HUES48 (cell line): ENCODE measurements at regions not wholly inside any gene's neighbourhood (a gene's known extent, or its start where the extent isn't known, plus 50 kb on each side); places are given as distances from the start of the nearest gene placed in this dataset.

Experiments
- H3K27ac ChIP-seq: one replicate; pipeline ENCODE4 v1.7.0; 2013; ENCODE audit warnings: low read depth, low read length, inconsistent platforms
- H3K27me3 ChIP-seq: 2 replicates; pipeline ENCODE4 v1.6.1; 2013; ENCODE audit warnings: mild to moderate bottlenecking, low read length; ENCODE audit not compliant: control insufficient read depth, insufficient read depth
- H3K36me3 ChIP-seq: 2 replicates; pipeline ENCODE4 v1.6.1; 2013; ENCODE audit warnings: low read length; ENCODE audit not compliant: control insufficient read depth, insufficient read depth
- H3K4me1 ChIP-seq: 2 replicates; pipeline ENCODE4 v1.6.1; 2013; ENCODE audit warnings: mild to moderate bottlenecking, low read length; ENCODE audit not compliant: control insufficient read depth, insufficient read depth
- H3K4me3 ChIP-seq: 2 replicates; pipeline ENCODE4 v1.5.1; 2013; ENCODE audit warnings: mild to moderate bottlenecking, low read depth, low read length
- H3K9ac ChIP-seq: 2 replicates; pipeline ENCODE4 v1.6.1; 2013; ENCODE audit warnings: mild to moderate bottlenecking, low read depth, low read length, moderate library complexity
- H3K9me3 ChIP-seq: 2 replicates; pipeline ENCODE4 v1.6.1; 2013; ENCODE audit warnings: low read length; ENCODE audit not compliant: control insufficient read depth, insufficient read depth

- Histone ChIP-seq H3K4me3 (no peak overlapping the region), H3K27me3 (no peaks in the 10 kb centered on the region), H3K4me1 (no peaks in the 10 kb centered on the region), H3K27ac (no peak overlapping the region), H3K36me3 (no peaks in the 10 kb centered on the region), H3K9ac (no peak overlapping the region), H3K9me3 (no peaks in the 10 kb centered on the region)
Measured at GRCh38 chr3:95197661-95198060, 1134.8 kb downstream of the NSUN3 start.

DNA sequence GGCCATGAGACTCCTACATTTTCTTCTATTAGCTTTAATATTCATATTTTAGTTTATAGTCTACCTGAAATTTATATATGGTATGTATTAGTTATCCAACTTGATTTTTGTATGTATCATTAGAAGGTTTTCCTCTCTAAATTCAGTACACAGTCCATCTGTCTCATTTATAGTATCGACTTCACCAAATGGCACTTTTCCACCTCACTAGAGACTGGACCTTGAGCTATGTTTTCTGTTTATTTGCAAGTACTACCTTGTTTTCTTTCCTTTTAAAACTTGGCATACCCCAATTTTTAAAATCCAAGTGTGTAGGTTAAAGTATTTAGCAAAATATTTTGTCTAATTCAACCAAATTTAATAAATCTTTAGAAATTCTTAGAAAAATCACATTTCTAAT lies 1137.5 kb downstream of the NSUN3 start:
- no peaks in the 10 kb centered on the region for H3K27me3 ChIP-seq
- peaks cover 5% of the 10 kb centered on the region; the same call in 1 of the 2 replicates for H3K9me3 ChIP-seq
- H3K36me3 ChIP-seq: no peaks in the 10 kb centered on the region
- no peaks in the 10 kb centered on the region for H3K4me1 ChIP-seq
- H3K4me3 ChIP-seq: no peak overlapping the region
- H3K27ac ChIP-seq: no peak overlapping the region
- H3K9ac ChIP-seq: no peak overlapping the region

DNA sequence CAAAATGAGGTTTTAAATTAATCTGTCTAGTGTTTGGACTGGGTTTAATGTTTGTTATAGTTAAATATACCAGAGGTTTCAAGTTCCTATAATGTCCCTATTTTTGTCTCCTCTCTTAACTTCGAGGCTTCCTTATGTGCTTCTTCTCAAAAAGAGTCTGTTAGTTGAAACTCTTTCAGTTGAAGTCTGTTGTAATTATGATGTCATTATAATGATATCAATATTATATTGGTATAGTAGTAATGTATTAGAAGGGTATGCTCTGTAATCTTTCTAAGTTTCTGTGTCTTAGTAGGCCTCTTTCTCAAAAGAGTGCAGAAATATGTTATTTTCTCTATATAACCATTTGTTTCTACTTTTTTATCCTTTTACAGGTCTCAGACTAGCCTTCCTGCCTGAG lies 1148.0 kb downstream of the NSUN3 start:
- Histone ChIP-seq H3K4me1 (peaks cover 10% of the 10 kb centered on the region; the same call in 1 of the 2 replicates), H3K4me3 (no peak overlapping the region), H3K9ac (no peak overlapping the region), H3K27me3 (no peaks in the 10 kb centered on the region), H3K9me3 (peaks cover 5% of the 10 kb centered on the region), H3K27ac (no peak overlapping the region), H3K36me3 (no peaks in the 10 kb centered on the region)

DNA sequence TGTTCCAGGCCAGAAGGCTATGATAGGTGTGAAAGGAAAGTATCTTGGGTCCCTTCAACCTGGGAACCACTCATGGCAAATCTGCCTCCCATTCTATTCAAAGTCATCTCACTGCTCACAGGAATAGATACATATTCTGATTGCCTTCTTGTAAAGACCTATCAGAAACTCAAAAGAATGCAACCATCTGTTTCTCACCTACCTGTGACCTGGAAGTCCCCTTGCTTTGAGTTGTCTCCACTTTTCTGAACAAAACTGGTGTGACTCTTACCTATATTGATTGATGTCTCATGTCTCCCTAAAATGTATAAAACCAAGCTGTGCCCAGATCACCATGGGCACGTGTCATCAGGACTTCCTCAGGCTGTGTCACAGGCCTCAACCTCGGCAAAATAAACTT lies 1149.3 kb downstream of the NSUN3 start:
- Histone ChIP-seq H3K4me1 (peaks cover 10% of the 10 kb centered on the region; the same call in 1 of the 2 replicates), H3K36me3 (no peaks in the 10 kb centered on the region), H3K27ac (no peak overlapping the region), H3K27me3 (no peaks in the 10 kb centered on the region), H3K4me3 (no peak overlapping the region), H3K9me3 (peaks cover 16% of the 10 kb centered on the region), H3K9ac (no peak overlapping the region)

GRCh38 chr3:95215437-95215957 lies 1152.6 kb downstream of the NSUN3 start:
- Histone ChIP-seq H3K9ac (no peak overlapping the region), H3K4me3 (no peak overlapping the region)

DNA sequence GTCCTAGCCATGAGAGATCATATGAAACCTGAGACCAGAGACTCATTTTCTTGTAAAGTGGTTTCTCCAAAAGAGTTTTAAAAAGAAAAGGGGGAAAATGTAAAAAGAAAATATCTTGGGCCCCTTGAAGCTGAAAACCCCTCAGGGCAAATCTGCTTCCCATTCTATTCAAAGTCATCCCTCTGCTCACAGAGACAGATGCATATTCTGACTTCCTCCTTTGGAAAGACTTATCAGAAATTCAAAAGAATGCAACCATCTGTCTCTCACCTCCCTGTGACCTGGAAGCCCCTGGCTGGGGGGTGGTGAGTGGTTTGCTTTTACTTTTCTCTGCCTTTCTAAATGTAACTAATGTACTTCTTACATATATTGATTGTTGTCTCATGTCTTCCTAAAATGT lies 1154.8 kb downstream of the NSUN3 start:
- Histone ChIP-seq H3K4me1 (peaks cover 9% of the 10 kb centered on the region; the same call in 1 of the 2 replicates), H3K9me3 (peaks cover 16% of the 10 kb centered on the region), H3K27me3 (no peaks in the 10 kb centered on the region), H3K4me3 (no peak overlapping the region), H3K9ac (no peak overlapping the region), H3K27ac (no peak overlapping the region), H3K36me3 (no peaks in the 10 kb centered on the region)

More at GRCh38 chr3:95215437-95215957, 1152.6 kb downstream of the NSUN3 start:
- Histone ChIP-seq H3K27me3 (no peaks in the 10 kb centered on the region), H3K9me3 (peaks cover 16% of the 10 kb centered on the region), H3K36me3 (no peaks in the 10 kb centered on the region), H3K27ac (no peak overlapping the region), H3K4me1 (peaks cover 10% of the 10 kb centered on the region; the same call in 1 of the 2 replicates)

DNA sequence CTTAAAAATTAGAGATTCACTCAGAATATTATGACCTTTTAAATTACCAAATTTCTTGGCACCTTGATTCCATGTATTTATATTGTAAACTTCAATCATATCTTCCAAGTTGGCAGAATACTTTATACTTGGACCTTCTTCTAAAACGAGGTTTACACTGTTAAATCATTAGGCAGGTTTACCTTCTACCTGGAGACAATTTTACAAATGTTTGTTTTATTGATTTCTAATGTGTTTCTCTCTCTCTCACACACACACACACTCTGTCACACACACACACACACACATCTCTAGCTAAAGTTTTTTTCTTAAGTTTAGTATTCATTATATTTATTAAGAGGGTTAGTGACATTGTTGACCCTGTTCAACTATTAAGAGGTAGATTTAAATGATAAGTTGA lies 1155.6 kb downstream of the NSUN3 start:
- Histone ChIP-seq H3K27ac (no peak overlapping the region), H3K27me3 (no peaks in the 10 kb centered on the region), H3K9ac (no peak overlapping the region), H3K4me1 (peaks cover 1% of the 10 kb centered on the region; the same call in 1 of the 2 replicates), H3K9me3 (peaks cover 16% of the 10 kb centered on the region), H3K36me3 (no peaks in the 10 kb centered on the region), H3K4me3 (no peak overlapping the region)

DNA sequence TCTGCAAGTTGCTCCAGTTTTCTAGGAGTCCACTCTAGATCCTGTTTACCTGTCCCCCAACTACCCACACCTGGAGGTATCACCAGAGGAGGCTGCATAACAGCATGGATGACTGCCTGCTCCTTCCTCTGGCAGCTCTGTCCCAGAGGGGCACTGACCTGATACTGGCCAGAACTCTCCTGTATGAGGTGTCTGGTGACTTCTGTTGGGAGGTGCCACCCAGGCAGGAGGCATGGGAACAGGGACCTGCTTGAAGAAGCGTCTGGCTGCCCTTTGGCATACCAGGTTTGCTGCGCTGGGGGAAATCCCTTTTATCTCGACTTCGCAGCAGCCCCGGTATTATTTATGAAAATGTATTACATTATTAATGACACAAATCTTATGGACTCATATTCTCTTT lies 1163.6 kb downstream of the NSUN3 start:
- Histone ChIP-seq H3K4me3 (no peak overlapping the region), H3K27me3 (no peaks in the 10 kb centered on the region), H3K9me3 (peaks cover 6% of the 10 kb centered on the region; the same call in 1 of the 2 replicates), H3K4me1 (no peaks in the 10 kb centered on the region), H3K27ac (no peak overlapping the region), H3K9ac (no peak overlapping the region), H3K36me3 (no peaks in the 10 kb centered on the region)

DNA sequence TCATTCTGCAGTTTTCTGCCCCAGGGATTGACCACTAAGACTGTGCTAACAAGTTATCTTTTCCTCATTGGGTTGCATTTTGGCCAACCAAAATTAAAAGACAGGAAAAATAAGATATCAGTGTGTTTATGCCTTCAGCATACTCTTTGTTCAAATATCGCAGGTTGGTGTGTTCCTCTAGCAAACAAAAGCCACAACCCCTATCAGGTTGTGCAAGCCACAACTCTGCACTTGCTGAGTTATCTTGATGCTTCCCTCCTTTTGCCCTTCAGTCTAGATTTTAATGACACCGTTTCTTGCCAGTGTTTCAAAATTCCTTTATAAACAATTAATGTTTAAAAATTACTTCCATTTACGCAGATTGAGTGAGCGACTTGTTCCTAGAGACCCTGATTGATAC lies 1164.2 kb downstream of the NSUN3 start:
- Histone ChIP-seq H3K9ac (no peak overlapping the region), H3K27ac (no peak overlapping the region), H3K9me3 (peaks cover 6% of the 10 kb centered on the region; the same call in 1 of the 2 replicates), H3K4me3 (no peak overlapping the region), H3K4me1 (no peaks in the 10 kb centered on the region), H3K36me3 (no peaks in the 10 kb centered on the region), H3K27me3 (no peaks in the 10 kb centered on the region)

DNA sequence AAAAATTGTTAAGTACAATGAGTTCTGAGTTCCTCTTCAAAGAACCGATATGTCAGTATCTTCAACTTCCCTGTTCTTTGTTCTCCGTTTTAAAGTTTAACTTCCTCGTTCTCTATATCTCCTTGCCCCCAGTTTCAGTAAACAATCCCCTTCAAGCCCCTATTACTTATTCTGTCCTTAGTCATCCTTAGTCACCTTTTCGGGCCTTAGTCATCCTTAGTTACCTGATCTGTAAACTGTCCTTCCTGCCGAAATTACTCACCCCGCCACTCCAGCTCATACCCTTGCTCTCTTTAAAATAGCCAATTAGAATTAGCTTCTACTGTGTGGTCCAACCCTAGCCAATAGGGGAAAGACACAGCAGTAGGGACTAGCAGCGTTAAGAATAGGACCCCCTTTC lies 1165.6 kb downstream of the NSUN3 start:
- Histone ChIP-seq H3K36me3 (no peaks in the 10 kb centered on the region), H3K4me1 (no peaks in the 10 kb centered on the region), H3K9ac (no peak overlapping the region), H3K27me3 (no peaks in the 10 kb centered on the region), H3K4me3 (no peak overlapping the region), H3K27ac (no peak overlapping the region), H3K9me3 (peaks cover 6% of the 10 kb centered on the region; the same call in 1 of the 2 replicates)

- Histone ChIP-seq H3K36me3 (no peaks in the 10 kb centered on the region), H3K4me1 (no peaks in the 10 kb centered on the region), H3K27me3 (no peaks in the 10 kb centered on the region), H3K9me3 (no peaks in the 10 kb centered on the region), H3K9ac (no peak overlapping the region), H3K27ac (no peak overlapping the region), H3K4me3 (no peak overlapping the region)
Measured at GRCh38 chr3:95235916-95236315, 1173.1 kb downstream of the NSUN3 start.
